ENCODE measurements at regions not wholly inside any gene's neighbourhood (a gene's known extent, or its start where the extent isn't known, plus 50 kb on each side); places are given as distances from the start of the nearest gene placed in this dataset.

- no peak for TF ChIP-seq CTCF (IDR thresholded peaks at IDR 0.05; ENCODE audit: insufficient read depth, low read depth, low read length)
- no peak for TF ChIP-seq EZH2 (IDR thresholded peaks at IDR 0.05; ENCODE audit: insufficient read depth, low read length)
These were observed 1652.4 kb upstream of the TMEFF2 start for GRCh38 chr2:193847130-193847529.
